ENCODE measurements at regions not wholly inside any gene's neighbourhood (a gene's known extent, or its start where the extent isn't known, plus 50 kb on each side); places are given as distances from the start of the nearest gene placed in this dataset.

GRCh38 chr13:50672025-50672424 lies 171.5 kb downstream of the DLEU7 start:
- Histone ChIP-seq H3K27ac (ENCODE audit: low read depth, low read length) (no peak overlapping the region), H3K9ac (ENCODE audit: low read depth, low read length) (no peak overlapping the region), H3K36me3 (ENCODE audit: insufficient read depth, low read length) (no peaks in the 10 kb centered on the region), H3K27me3 (ENCODE audit: insufficient read depth, low read length) (no peaks in the 10 kb centered on the region), H3K9me3 (ENCODE audit: insufficient read depth, low read depth, low read length) (no peaks in the 10 kb centered on the region), H3K4me3 (ENCODE audit: low read length) (no peak overlapping the region), H3K4me1 (ENCODE audit: insufficient read depth, low read length) (no peaks in the 10 kb centered on the region)

- H3K36me3 ChIP-seq (ENCODE audit: insufficient read depth, low read length): no peaks in the 10 kb centered on the region
- no peak overlapping the region for H3K4me3 ChIP-seq (ENCODE audit: low read length)
- peaks cover 4% of the 10 kb centered on the region; the same call in 1 of the 2 replicates for H3K4me1 ChIP-seq (ENCODE audit: insufficient read depth, low read length)
- H3K9ac ChIP-seq (ENCODE audit: low read depth, low read length): no peak overlapping the region
- WGBS: 91% methylated on average over 3 of the region's 4 CpGs
- H3K27ac ChIP-seq (ENCODE audit: low read depth, low read length): no peak overlapping the region
- H3K9me3 ChIP-seq (ENCODE audit: insufficient read depth, low read depth, low read length): no peaks in the 10 kb centered on the region
- H3K27me3 ChIP-seq (ENCODE audit: insufficient read depth, low read length): no peaks in the 10 kb centered on the region
These were observed 167.8 kb downstream of the DLEU7 start for GRCh38 chr13:50675651-50676050.

GRCh38 chr13:50676602-50677001 lies 166.9 kb downstream of the DLEU7 start:
- Histone ChIP-seq H3K9me3 (ENCODE audit: insufficient read depth, low read depth, low read length) (no peaks in the 10 kb centered on the region), H3K27me3 (ENCODE audit: insufficient read depth, low read length) (no peaks in the 10 kb centered on the region), H3K4me3 (ENCODE audit: low read length) (no peak overlapping the region), H3K27ac (ENCODE audit: low read depth, low read length) (no peak overlapping the region), H3K4me1 (ENCODE audit: insufficient read depth, low read length) (peaks cover 4% of the 10 kb centered on the region; the same call in 1 of the 2 replicates), H3K36me3 (ENCODE audit: insufficient read depth, low read length) (no peaks in the 10 kb centered on the region), H3K9ac (ENCODE audit: low read depth, low read length) (no peak overlapping the region)
- 100% methylated on average over 1 of the region's 1 CpG for WGBS

GRCh38 chr13:50677258-50677657 lies 166.2 kb downstream of the DLEU7 start:
- H3K4me1 ChIP-seq (ENCODE audit: insufficient read depth, low read length): peaks cover 4% of the 10 kb centered on the region; the same call in 1 of the 2 replicates
- no peaks in the 10 kb centered on the region for H3K36me3 ChIP-seq (ENCODE audit: insufficient read depth, low read length)
- 0 out of 2 replicates have a peak, but pooled peaks cover 1% of the 10 kb centered on the region for H3K9me3 ChIP-seq (ENCODE audit: insufficient read depth, low read depth, low read length)
- no peak overlapping the region for H3K27ac ChIP-seq (ENCODE audit: low read depth, low read length)
- 92% methylated on average over 5 of the region's 5 CpGs for WGBS
- no peak overlapping the region for H3K4me3 ChIP-seq (ENCODE audit: low read length)
- no peaks in the 10 kb centered on the region for H3K27me3 ChIP-seq (ENCODE audit: insufficient read depth, low read length)
- no peak overlapping the region for H3K9ac ChIP-seq (ENCODE audit: low read depth, low read length)

GRCh38 chr13:50677687-50678463 lies 165.6 kb downstream of the DLEU7 start:
- Histone ChIP-seq H3K9me3 (ENCODE audit: insufficient read depth, low read depth, low read length) (0 out of 2 replicates have a peak, but pooled peaks cover 3% of the 10 kb centered on the region), H3K9ac (ENCODE audit: low read depth, low read length) (no peak overlapping the region), H3K36me3 (ENCODE audit: insufficient read depth, low read length) (no peaks in the 10 kb centered on the region), H3K4me3 (ENCODE audit: low read length) (no peak overlapping the region), H3K4me1 (ENCODE audit: insufficient read depth, low read length) (peaks cover 4% of the 10 kb centered on the region; the same call in 1 of the 2 replicates), H3K27ac (ENCODE audit: low read depth, low read length) (no peak overlapping the region), H3K27me3 (ENCODE audit: insufficient read depth, low read length) (no peaks in the 10 kb centered on the region)
- 96% methylated on average over 10 of the region's 10 CpGs for WGBS

GRCh38 chr13:50678464-50679162 lies 164.9 kb downstream of the DLEU7 start:
- Histone ChIP-seq H3K9ac (ENCODE audit: low read depth, low read length) (no peak overlapping the region), H3K36me3 (ENCODE audit: insufficient read depth, low read length) (no peaks in the 10 kb centered on the region), H3K4me3 (ENCODE audit: low read length) (no peak overlapping the region), H3K4me1 (ENCODE audit: insufficient read depth, low read length) (peaks cover 8% of the 10 kb centered on the region; the same call in 1 of the 2 replicates), H3K27me3 (ENCODE audit: insufficient read depth, low read length) (no peaks in the 10 kb centered on the region), H3K27ac (ENCODE audit: low read depth, low read length) (no peak overlapping the region), H3K9me3 (ENCODE audit: insufficient read depth, low read depth, low read length) (0 out of 2 replicates have a peak, but pooled peaks cover 3% of the 10 kb centered on the region)
- 90% methylated on average over 6 of the region's 6 CpGs for WGBS

GRCh38 chr13:50679321-50679720 lies 164.2 kb downstream of the DLEU7 start:
- Histone ChIP-seq H3K27ac (ENCODE audit: low read depth, low read length) (no peak overlapping the region), H3K9ac (ENCODE audit: low read depth, low read length) (no peak overlapping the region), H3K4me1 (ENCODE audit: insufficient read depth, low read length) (peaks cover 8% of the 10 kb centered on the region; the same call in 1 of the 2 replicates), H3K27me3 (ENCODE audit: insufficient read depth, low read length) (no peaks in the 10 kb centered on the region), H3K4me3 (ENCODE audit: low read length) (no peak overlapping the region), H3K9me3 (ENCODE audit: insufficient read depth, low read depth, low read length) (0 out of 2 replicates have a peak, but pooled peaks cover 3% of the 10 kb centered on the region), H3K36me3 (ENCODE audit: insufficient read depth, low read length) (no peaks in the 10 kb centered on the region)

GRCh38 chr13:50682002-50682401 lies 161.5 kb downstream of the DLEU7 start:
- H3K9me3 ChIP-seq (ENCODE audit: insufficient read depth, low read depth, low read length): 0 out of 2 replicates have a peak, but pooled peaks cover 3% of the 10 kb centered on the region
- no peaks in the 10 kb centered on the region for H3K27me3 ChIP-seq (ENCODE audit: insufficient read depth, low read length)
- H3K4me3 ChIP-seq (ENCODE audit: low read length): no peak overlapping the region
- H3K9ac ChIP-seq (ENCODE audit: low read depth, low read length): no peak overlapping the region
- H3K27ac ChIP-seq (ENCODE audit: low read depth, low read length): no peak overlapping the region
- no peaks in the 10 kb centered on the region for H3K36me3 ChIP-seq (ENCODE audit: insufficient read depth, low read length)
- peaks cover 19% of the 10 kb centered on the region for H3K4me1 ChIP-seq (ENCODE audit: insufficient read depth, low read length)

GRCh38 chr13:50682966-50683365 lies 160.5 kb downstream of the DLEU7 start:
- H3K36me3 ChIP-seq (ENCODE audit: insufficient read depth, low read length): no peaks in the 10 kb centered on the region
- no peak overlapping the region for H3K9ac ChIP-seq (ENCODE audit: low read depth, low read length)
- H3K9me3 ChIP-seq (ENCODE audit: insufficient read depth, low read depth, low read length): 0 out of 2 replicates have a peak, but pooled peaks cover 3% of the 10 kb centered on the region
- peaks cover 19% of the 10 kb centered on the region for H3K4me1 ChIP-seq (ENCODE audit: insufficient read depth, low read length)
- WGBS: 73% methylated on average over 2 of the region's 2 CpGs
- no peak overlapping the region for H3K4me3 ChIP-seq (ENCODE audit: low read length)
- no peak overlapping the region for H3K27ac ChIP-seq (ENCODE audit: low read depth, low read length)
- H3K27me3 ChIP-seq (ENCODE audit: insufficient read depth, low read length): no peaks in the 10 kb centered on the region

GRCh38 chr13:50684366-50684765 lies 159.1 kb downstream of the DLEU7 start:
- Histone ChIP-seq H3K4me3 (ENCODE audit: low read length) (no peak overlapping the region), H3K36me3 (ENCODE audit: insufficient read depth, low read length) (no peaks in the 10 kb centered on the region), H3K4me1 (ENCODE audit: insufficient read depth, low read length) (peaks cover 15% of the 10 kb centered on the region), H3K27me3 (ENCODE audit: insufficient read depth, low read length) (no peaks in the 10 kb centered on the region), H3K27ac (ENCODE audit: low read depth, low read length) (no peak overlapping the region), H3K9me3 (ENCODE audit: insufficient read depth, low read depth, low read length) (0 out of 2 replicates have a peak, but pooled peaks cover 3% of the 10 kb centered on the region), H3K9ac (ENCODE audit: low read depth, low read length) (no peak overlapping the region)
- WGBS: 96% methylated on average over 3 of the region's 3 CpGs

- H3K4me3 ChIP-seq (ENCODE audit: low read length): no peak overlapping the region
- H3K9me3 ChIP-seq (ENCODE audit: insufficient read depth, low read depth, low read length): 0 out of 2 replicates have a peak, but pooled peaks cover 3% of the 10 kb centered on the region
- peaks cover 15% of the 10 kb centered on the region for H3K4me1 ChIP-seq (ENCODE audit: insufficient read depth, low read length)
These were observed 158.0 kb downstream of the DLEU7 start for GRCh38 chr13:50685491-50685890.

More at GRCh38 chr13:50685491-50685890, 158.0 kb downstream of the DLEU7 start:
- no peak overlapping the region for H3K27ac ChIP-seq (ENCODE audit: low read depth, low read length)
- H3K36me3 ChIP-seq (ENCODE audit: insufficient read depth, low read length): no peaks in the 10 kb centered on the region
- 70% methylated on average over 2 of the region's 3 CpGs for WGBS
- no peaks in the 10 kb centered on the region for H3K27me3 ChIP-seq (ENCODE audit: insufficient read depth, low read length)
- no peak overlapping the region for H3K9ac ChIP-seq (ENCODE audit: low read depth, low read length)
